Endothelial cell of umbilical vein (primary cell): ENCODE measurements at regions not wholly inside any gene's neighbourhood (a gene's known extent, or its start where the extent isn't known, plus 50 kb on each side); places are given as distances from the start of the nearest gene placed in this dataset.

Experiments
- BruUV-seq: library from RNA; stranded (reverse); fragments of 400-500 nt; replicated peaks from 2 replicates; lab custom pipeline; 2021; lab: Mats Ljungman, UMichigan
- CTCF ChIA-PET: fragments of 300-600, 350-600 bp; sonication (Branson Sonifier 250); formaldehyde crosslinking; loops from one replicate; lab custom pipeline; 2021; ENCODE audit warnings: antibody characterized with exemption, inconsistent platforms; lab: Charles Lee
- POLR2A ChIA-PET: fragments of 300-600, 350-600 bp; sonication (Branson Sonifier 250); formaldehyde crosslinking; loops from one replicate; lab custom pipeline; 2021; ENCODE audit warnings: antibody characterized with exemption, inconsistent platforms; lab: Charles Lee
- DNase-seq: peaks from one replicate; pipeline ENCODE4 v3.0.0-alpha.2; 2011; ENCODE audit warnings: low read depth, low spot score
- FAIRE-seq: peaks from 2 replicates; lab custom pipeline; 2011; peaks lifted over from hg19 to GRCh38; lab: Jason Lieb, UNC
- H2AFZ ChIP-seq: 2 replicates; pipeline ENCODE4 v1.6.0; 2012; ENCODE audit warnings: low read depth, low read length, control low read depth, inconsistent platforms
- H3K27ac ChIP-seq: 2 replicates; pipeline ENCODE4 v1.5.1; 2011; ENCODE audit warnings: low read depth, mild to moderate bottlenecking, control low read depth, low read length, moderate library complexity; ENCODE audit not compliant: insufficient read depth
- H3K27me3 ChIP-seq, 2 experiments: 2 replicates each; pipeline versions ENCODE4 v1.6.0 to v1.6.1; 2011; ENCODE audit warnings: low read length in 2 of 2, mixed read lengths in 1 of 2; ENCODE audit not compliant: control insufficient read depth in 2 of 2, insufficient read depth in 2 of 2
- H3K36me3 ChIP-seq, 2 experiments: 2 replicates in 1 of 2; 3 replicates in 1 of 2; pipeline ENCODE4 v1.5.1; 2011; ENCODE audit warnings: low read length in 2 of 2, mild to moderate bottlenecking in 1 of 2, moderate library complexity in 1 of 2; ENCODE audit not compliant: control insufficient read depth in 2 of 2, insufficient read depth in 2 of 2; ENCODE audit errors: extremely low read depth in 1 of 2
- H3K4me1 ChIP-seq: 3 replicates; pipeline ENCODE4 v1.5.1; 2011; ENCODE audit warnings: mild to moderate bottlenecking, low read length; ENCODE audit not compliant: control insufficient read depth, insufficient read depth; ENCODE audit errors: extremely low read depth
- H3K4me2 ChIP-seq: 2 replicates; pipeline ENCODE4 v1.6.1; 2011; ENCODE audit warnings: low read length, control low read depth, mixed read lengths; ENCODE audit not compliant: insufficient read depth
- H3K4me3 ChIP-seq, 3 experiments: fragments of 200-600 bp in 1 of 3; sonication (generic), shearing (Covaris generic) in 1 of 3; replicated peaks in 1 of 3; 2 replicates each; pipeline ENCODE4 v1.5.1; 2011 to 2016; ENCODE audit warnings: control low read depth in 3 of 3, low read length in 3 of 3, mild to moderate bottlenecking in 2 of 3, inconsistent platforms in 1 of 3, low read depth in 1 of 3, moderate library complexity in 1 of 3; ENCODE audit not compliant: insufficient read depth in 1 of 3
- H3K79me2 ChIP-seq: 2 replicates; pipeline ENCODE4 v1.6.0; 2012; ENCODE audit warnings: low read length, inconsistent platforms; ENCODE audit not compliant: control insufficient read depth, insufficient read depth
- H3K9ac ChIP-seq: replicated peaks from 2 replicates; pipeline ENCODE3; 2011; ENCODE audit warnings: low read length, control low read depth; ENCODE audit not compliant: insufficient read depth; ENCODE audit errors: extremely low read depth
- H3K9me1 ChIP-seq: replicated peaks from 3 replicates; pipeline ENCODE4 v1.6.0; 2011; ENCODE audit warnings: mild to moderate bottlenecking, low read length; ENCODE audit not compliant: control insufficient read depth, insufficient read depth; ENCODE audit errors: extremely low read depth
- H3K9me3 ChIP-seq: replicated peaks from 2 replicates; pipeline ENCODE4 v1.5.1; 2012; ENCODE audit warnings: low read length, inconsistent platforms; ENCODE audit not compliant: control insufficient read depth, insufficient read depth
- H4K20me1 ChIP-seq: replicated peaks from 2 replicates; pipeline ENCODE3; 2011; ENCODE audit warnings: mild to moderate bottlenecking, low read length; ENCODE audit not compliant: control insufficient read depth, insufficient read depth; ENCODE audit errors: extremely low read depth
- EZH2 ChIP-seq: IDR thresholded peaks from 2 replicates; pipeline ENCODE4 v1.6.1; 2012; ENCODE audit warnings: borderline replicate concordance, low read depth, mild to moderate bottlenecking, moderate library complexity, low read length, inconsistent platforms; ENCODE audit not compliant: severe bottlenecking
- FOS ChIP-seq: IDR thresholded peaks from 2 replicates; pipeline ENCODE4 v1.6.1; 2011; ENCODE audit warnings: mild to moderate bottlenecking, low read length, moderate library complexity, borderline replicate concordance; ENCODE audit not compliant: insufficient read depth
- GATA2 ChIP-seq: IDR thresholded peaks from 2 replicates; pipeline ENCODE4 v1.7.0; 2011; ENCODE audit warnings: low read depth, mild to moderate bottlenecking, moderate library complexity, mixed read lengths, low read length; ENCODE audit not compliant: insufficient read length, insufficient read depth
- JUN ChIP-seq: IDR thresholded peaks from 2 replicates; pipeline ENCODE4 v1.6.1; 2011; ENCODE audit warnings: borderline replicate concordance, low read depth; ENCODE audit not compliant: insufficient read length, insufficient read depth
- MYC ChIP-seq: IDR thresholded peaks from one replicate; pipeline ENCODE4 v1.6.1; 2011; ENCODE audit warnings: mild to moderate bottlenecking, low read depth, low read length
- POLR2A ChIP-seq: IDR thresholded peaks from 2 replicates; pipeline ENCODE4 v1.6.1; 2012; ENCODE audit warnings: low read depth, mild to moderate bottlenecking, control low read depth, low read length
- POLR2AphosphoS5 ChIP-seq: IDR thresholded peaks from 2 replicates; pipeline ENCODE4 v1.6.1; 2012; ENCODE audit warnings: low read depth, mild to moderate bottlenecking, control low read depth, low read length, moderate library complexity; ENCODE audit not compliant: insufficient read depth
- dilution Hi-C: fragments of 300-500 bp; cut with MboI; formaldehyde crosslinking; loops from one replicate; pipeline ENCODE4 v1.15.0; 2019; ENCODE audit warnings: low sequenced_read_pairs; ENCODE audit not compliant: extremely low pct_ligation_motif_present
- intact Hi-C: fragments of 100-400 bp; cut with micrococcal nuclease; formaldehyde crosslinking; loops from one replicate; pipeline ENCODE4 v1.10.0; 2022
- TF ChIP-seq, protein P1 (sequence below): IDR thresholded peaks from 2 replicates; pipeline ENCODE4 v1.6.1; 2011; ENCODE audit not compliant: insufficient read depth, insufficient read length
- TF ChIP-seq, protein P2 (sequence below), 2 donors: IDR thresholded peaks; 1 replicate in 1 of 2; 2 replicates in 1 of 2; pipeline ENCODE4 v1.5.1; 2011; ENCODE audit warnings: low read length in 2 of 2, mild to moderate bottlenecking in 2 of 2, moderate library complexity in 2 of 2, control low read depth in 1 of 2, inconsistent platforms in 1 of 2, low read depth in 1 of 2; ENCODE audit not compliant: insufficient read depth in 1 of 2; ENCODE audit errors: extremely low read depth in 1 of 2

DNA sequence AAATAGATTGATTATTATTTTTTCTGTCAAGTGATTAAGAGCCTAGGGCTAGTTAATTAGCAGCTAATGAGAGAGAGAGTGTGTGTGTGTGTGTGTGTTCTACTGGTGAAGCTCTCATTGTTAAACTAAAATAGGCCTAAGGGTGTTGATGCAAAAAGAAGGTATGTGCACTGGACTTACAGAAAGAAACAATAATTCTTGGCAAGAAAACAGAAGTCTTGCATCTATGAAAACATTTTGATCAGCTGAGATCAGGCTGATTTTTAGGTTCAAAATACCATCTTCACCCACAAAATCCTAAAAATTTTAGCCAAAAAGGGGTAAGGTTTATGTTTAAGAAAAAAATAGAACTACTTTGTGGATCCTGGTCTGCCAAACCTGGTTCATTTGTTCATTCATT is 106.5 kb downstream of the POSTN start:
- ChIA-PET POLR2A (no interaction called here), CTCF (no interaction called here)
- BruUV-seq, result no TSS peak
- Histone ChIP-seq H3K9me3 (no peaks in the 10 kb centered on the region), H3K4me3 (no peak overlapping the region), H3K4me1 (no peaks in the 10 kb centered on the region), H3K27me3 (no peaks in the 10 kb centered on the region), H3K9me1 (no peaks in the 10 kb centered on the region), H3K79me2 (no peaks in the 10 kb centered on the region), H3K4me2 (no peak overlapping the region), H3K9ac (no peak overlapping the region), H3K27ac (no peak overlapping the region), H3K36me3 (no peaks in the 10 kb centered on the region), H4K20me1 (no peaks in the 10 kb centered on the region), H2AFZ (no peak overlapping the region)
- TF ChIP-seq, protein P1, sequence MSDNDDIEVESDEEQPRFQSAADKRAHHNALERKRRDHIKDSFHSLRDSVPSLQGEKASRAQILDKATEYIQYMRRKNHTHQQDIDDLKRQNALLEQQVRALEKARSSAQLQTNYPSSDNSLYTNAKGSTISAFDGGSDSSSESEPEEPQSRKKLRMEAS, result no peak
- TF ChIP-seq FOS (no peak), EZH2 (no peak), POLR2AphosphoS5 (no peak), POLR2A (no peak), JUN (no peak), GATA2 (no peak), MYC (no peak)
- TF ChIP-seq, protein P2, sequence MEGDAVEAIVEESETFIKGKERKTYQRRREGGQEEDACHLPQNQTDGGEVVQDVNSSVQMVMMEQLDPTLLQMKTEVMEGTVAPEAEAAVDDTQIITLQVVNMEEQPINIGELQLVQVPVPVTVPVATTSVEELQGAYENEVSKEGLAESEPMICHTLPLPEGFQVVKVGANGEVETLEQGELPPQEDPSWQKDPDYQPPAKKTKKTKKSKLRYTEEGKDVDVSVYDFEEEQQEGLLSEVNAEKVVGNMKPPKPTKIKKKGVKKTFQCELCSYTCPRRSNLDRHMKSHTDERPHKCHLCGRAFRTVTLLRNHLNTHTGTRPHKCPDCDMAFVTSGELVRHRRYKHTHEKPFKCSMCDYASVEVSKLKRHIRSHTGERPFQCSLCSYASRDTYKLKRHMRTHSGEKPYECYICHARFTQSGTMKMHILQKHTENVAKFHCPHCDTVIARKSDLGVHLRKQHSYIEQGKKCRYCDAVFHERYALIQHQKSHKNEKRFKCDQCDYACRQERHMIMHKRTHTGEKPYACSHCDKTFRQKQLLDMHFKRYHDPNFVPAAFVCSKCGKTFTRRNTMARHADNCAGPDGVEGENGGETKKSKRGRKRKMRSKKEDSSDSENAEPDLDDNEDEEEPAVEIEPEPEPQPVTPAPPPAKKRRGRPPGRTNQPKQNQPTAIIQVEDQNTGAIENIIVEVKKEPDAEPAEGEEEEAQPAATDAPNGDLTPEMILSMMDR (IDR thresholded peaks at IDR 0.05; ENCODE audit: extremely low read depth in 1 of 2, insufficient read depth in 1 of 2, low read depth in 1 of 2, low read length in 2 of 2), result no peak
- intact Hi-C loops, result no loop called here
- no peak for FAIRE-seq
- no peak for DNase-seq
- dilution Hi-C loops, result no loop called here
